ENCODE measurements at regions not wholly inside any gene's neighbourhood (a gene's known extent, or its start where the extent isn't known, plus 50 kb on each side); places are given as distances from the start of the nearest gene placed in this dataset.

DNA sequence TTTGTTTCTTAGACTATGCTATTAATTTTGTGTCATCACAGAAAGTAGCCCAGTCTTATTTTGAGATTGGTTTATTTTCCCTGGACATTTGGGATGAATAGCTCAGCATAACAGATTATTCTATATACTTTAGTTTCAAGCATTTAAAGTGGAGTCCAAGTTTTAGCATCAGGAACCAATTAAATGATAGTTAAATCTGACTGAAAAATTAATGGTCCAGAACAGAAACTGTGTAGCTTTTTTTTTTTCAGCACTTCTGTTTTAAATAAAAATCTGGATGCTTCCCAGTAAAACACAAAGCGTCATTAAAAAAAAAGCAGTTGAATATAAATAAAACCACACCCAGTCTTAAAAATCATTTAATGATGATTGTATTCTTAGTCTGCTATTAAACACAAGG, 59.4 kb upstream of the PITX2 start:
- no peak overlapping the region for H2BK5ac ChIP-seq (ENCODE audit: low read depth, low read length, poor library complexity, severe bottlenecking)
- no peak overlapping the region for H3K18ac ChIP-seq (ENCODE audit: low read depth, low read length)
- no peak overlapping the region for H2BK20ac ChIP-seq (ENCODE audit: low read depth, low read length)
- H3K27ac ChIP-seq (ENCODE audit: insufficient read depth, low read length) = no peak overlapping the region
- BruUV-seq (replicated peaks) = no TSS peak
- CTCF ChIA-PET = no interaction called here
- no peaks in the 10 kb centered on the region for H3K9me1 ChIP-seq (ENCODE audit: insufficient read depth, low read length)
- no CpG with 5 or more reads among the region's 1 CpG for WGBS, 2 experiments (ENCODE audit: extremely low coverage in 2 of 2, insufficient read length in 1 of 2)
- peaks cover 2% of the 10 kb centered on the region; the same call in 1 of the 2 replicates for H3K27me3 ChIP-seq (ENCODE audit: control insufficient read depth, insufficient read depth, low read length)
- no peaks in the 10 kb centered on the region for H3K36me3 ChIP-seq (ENCODE audit: control insufficient read depth, insufficient read depth, low read length)
- no peak overlapping the region for H4K91ac ChIP-seq (ENCODE audit: insufficient read depth, low read depth, low read length)
- no peak overlapping the region for H2BK120ac ChIP-seq (ENCODE audit: low read depth, low read length)
- H4K8ac ChIP-seq (ENCODE audit: low read depth in 2 of 2, low read length in 2 of 2) = no peak overlapping the region
- H3K56ac ChIP-seq (ENCODE audit: extremely low read depth, insufficient read depth, low read length) = no peak overlapping the region
- H3K4me2 ChIP-seq (ENCODE audit: low read depth, low read length) = no peak overlapping the region
- no peak overlapping the region for H4K5ac ChIP-seq (ENCODE audit: low read depth, low read length)
- H3K79me1 ChIP-seq (ENCODE audit: low read depth in 1 of 2, low read length in 2 of 2) = no peaks in the 10 kb centered on the region
- H3K14ac ChIP-seq (replicated peaks; ENCODE audit: low read depth, low read length) = no peak overlapping the region
- TF ChIP-seq, protein P1, sequence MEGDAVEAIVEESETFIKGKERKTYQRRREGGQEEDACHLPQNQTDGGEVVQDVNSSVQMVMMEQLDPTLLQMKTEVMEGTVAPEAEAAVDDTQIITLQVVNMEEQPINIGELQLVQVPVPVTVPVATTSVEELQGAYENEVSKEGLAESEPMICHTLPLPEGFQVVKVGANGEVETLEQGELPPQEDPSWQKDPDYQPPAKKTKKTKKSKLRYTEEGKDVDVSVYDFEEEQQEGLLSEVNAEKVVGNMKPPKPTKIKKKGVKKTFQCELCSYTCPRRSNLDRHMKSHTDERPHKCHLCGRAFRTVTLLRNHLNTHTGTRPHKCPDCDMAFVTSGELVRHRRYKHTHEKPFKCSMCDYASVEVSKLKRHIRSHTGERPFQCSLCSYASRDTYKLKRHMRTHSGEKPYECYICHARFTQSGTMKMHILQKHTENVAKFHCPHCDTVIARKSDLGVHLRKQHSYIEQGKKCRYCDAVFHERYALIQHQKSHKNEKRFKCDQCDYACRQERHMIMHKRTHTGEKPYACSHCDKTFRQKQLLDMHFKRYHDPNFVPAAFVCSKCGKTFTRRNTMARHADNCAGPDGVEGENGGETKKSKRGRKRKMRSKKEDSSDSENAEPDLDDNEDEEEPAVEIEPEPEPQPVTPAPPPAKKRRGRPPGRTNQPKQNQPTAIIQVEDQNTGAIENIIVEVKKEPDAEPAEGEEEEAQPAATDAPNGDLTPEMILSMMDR (conservative IDR thresholded peaks at IDR 0.05; ENCODE audit: low read depth, low read length) = no peak
- no peak for TF ChIP-seq SMC3 (IDR thresholded peaks at IDR 0.05; ENCODE audit: low read depth, low read length)
- TF ChIP-seq CEBPB (IDR thresholded peaks at IDR 0.05; ENCODE audit: low read depth, low read length) = no peak
- no peak for TF ChIP-seq MAZ (IDR thresholded peaks at IDR 0.05; ENCODE audit: borderline replicate concordance, low read depth, low read length)
- TF ChIP-seq RFX5 (IDR thresholded peaks at IDR 0.05; ENCODE audit: low read depth, low read length) = no peak
- no peak for TF ChIP-seq MXI1 (IDR thresholded peaks at IDR 0.05; ENCODE audit: borderline replicate concordance, low read depth, low read length)
- TF ChIP-seq FOS (IDR thresholded peaks at IDR 0.05; ENCODE audit: low read depth, low read length) = no peak
- TF ChIP-seq RCOR1 (IDR thresholded peaks at IDR 0.05; ENCODE audit: insufficient replicate concordance, low read length) = no peak
- TF ChIP-seq CHD1 (IDR thresholded peaks at IDR 0.05; ENCODE audit: low read depth, low read length) = no peak
- no peak for TF ChIP-seq POLR2A (IDR thresholded peaks at IDR 0.05; ENCODE audit: low read depth, low read length)
- no peak for TF ChIP-seq NFE2L2 (IDR thresholded peaks at IDR 0.05; ENCODE audit: low read depth, low read length)
- no peak for TF ChIP-seq MAFK (IDR thresholded peaks at IDR 0.05; ENCODE audit: low read depth, low read length)
- TF ChIP-seq, protein P2, sequence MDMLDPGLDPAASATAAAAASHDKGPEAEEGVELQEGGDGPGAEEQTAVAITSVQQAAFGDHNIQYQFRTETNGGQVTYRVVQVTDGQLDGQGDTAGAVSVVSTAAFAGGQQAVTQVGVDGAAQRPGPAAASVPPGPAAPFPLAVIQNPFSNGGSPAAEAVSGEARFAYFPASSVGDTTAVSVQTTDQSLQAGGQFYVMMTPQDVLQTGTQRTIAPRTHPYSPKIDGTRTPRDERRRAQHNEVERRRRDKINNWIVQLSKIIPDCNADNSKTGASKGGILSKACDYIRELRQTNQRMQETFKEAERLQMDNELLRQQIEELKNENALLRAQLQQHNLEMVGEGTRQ (IDR thresholded peaks at IDR 0.05; ENCODE audit: low read depth, low read length) = no peak
- ATAC-seq (ENCODE audit: low read depth) (no peak), DNase-seq (no peak)
- no peak overlapping the region for H3K4me3 ChIP-seq (ENCODE audit: insufficient read depth, low read depth, low read length)
- H3K9me3 ChIP-seq (ENCODE audit: control insufficient read depth, insufficient read depth, low read length) = no peaks in the 10 kb centered on the region
- H3K4me1 ChIP-seq (ENCODE audit: control insufficient read depth, insufficient read depth, low read length) = no peaks in the 10 kb centered on the region
- no peaks in the 10 kb centered on the region for H4K20me1 ChIP-seq (ENCODE audit: insufficient read depth, low read length)
- no peak overlapping the region for H3K4ac ChIP-seq (ENCODE audit: low read depth, low read length)
- in situ Hi-C loops (cut with MboI; ENCODE audit: low sequenced_read_pairs) = no loop called here
- no peak overlapping the region for H3K9ac ChIP-seq (ENCODE audit: low read depth, low read length)
- H3K23ac ChIP-seq (ENCODE audit: low read depth, low read length) = no peak overlapping the region
- no peak overlapping the region for H2AFZ ChIP-seq (replicated peaks; ENCODE audit: low read length, poor library complexity)
- H2BK15ac ChIP-seq (ENCODE audit: low read depth, low read length) = no peak overlapping the region
- no peak overlapping the region for H2AK9ac ChIP-seq (replicated peaks; ENCODE audit: low read depth, low read length, poor library complexity)
- dilution Hi-C loops (cut with HindIII; ENCODE audit: low sequenced_read_pairs, unreplicated experiment) = no loop called here
- intact Hi-C loops (cut with micrococcal nuclease) = no loop called here
- POLR2A ChIA-PET (ENCODE audit: unreplicated experiment) = interaction anchor here (0.6 kb wide), 1 partner anchor 264 kb away, joined by 3 read pairs; no protein-coding TSS in a partner anchor
- no peak overlapping the region for H2AK5ac ChIP-seq (ENCODE audit: low read depth, low read length)

Measured in IMR-90 (cell line).